ENCODE measurements at regions not wholly inside any gene's neighbourhood (a gene's known extent, or its start where the extent isn't known, plus 50 kb on each side); places are given as distances from the start of the nearest gene placed in this dataset.

- DNase-seq: peak in 1 of 2 experiments; percentile 50
Measured at GRCh38 chrX:45806410-45807121, 605.9 kb upstream of the DIPK2B start.

- DNase-seq: no peak
Measured at GRCh38 chrX:45804276-45804675, 603.6 kb upstream of the DIPK2B start.

GRCh38 chrX:45803383-45803921 is 602.8 kb upstream of the DIPK2B start:
- peak in 1 of 2 experiments; percentile 50 for DNase-seq

DNA sequence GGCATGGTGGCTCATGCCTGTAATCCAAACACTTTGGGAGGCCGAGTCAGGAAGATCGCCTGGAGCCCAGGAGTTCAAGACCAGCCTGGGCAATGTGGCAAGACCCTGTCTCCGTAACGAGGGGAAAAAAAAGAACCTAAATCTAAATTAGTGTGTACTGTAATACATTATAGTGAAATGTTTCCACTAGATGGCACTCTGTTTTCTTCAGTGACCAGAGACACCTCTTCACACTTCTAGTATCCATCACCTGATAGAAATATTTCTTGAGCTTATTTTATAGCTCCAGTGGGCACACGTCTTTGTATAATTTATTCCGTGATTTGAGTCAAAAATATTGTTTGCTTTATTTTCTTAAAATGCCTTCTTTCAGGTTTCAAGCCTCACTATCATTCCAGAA is 600.9 kb upstream of the DIPK2B start:
- no peak for DNase-seq

DNA sequence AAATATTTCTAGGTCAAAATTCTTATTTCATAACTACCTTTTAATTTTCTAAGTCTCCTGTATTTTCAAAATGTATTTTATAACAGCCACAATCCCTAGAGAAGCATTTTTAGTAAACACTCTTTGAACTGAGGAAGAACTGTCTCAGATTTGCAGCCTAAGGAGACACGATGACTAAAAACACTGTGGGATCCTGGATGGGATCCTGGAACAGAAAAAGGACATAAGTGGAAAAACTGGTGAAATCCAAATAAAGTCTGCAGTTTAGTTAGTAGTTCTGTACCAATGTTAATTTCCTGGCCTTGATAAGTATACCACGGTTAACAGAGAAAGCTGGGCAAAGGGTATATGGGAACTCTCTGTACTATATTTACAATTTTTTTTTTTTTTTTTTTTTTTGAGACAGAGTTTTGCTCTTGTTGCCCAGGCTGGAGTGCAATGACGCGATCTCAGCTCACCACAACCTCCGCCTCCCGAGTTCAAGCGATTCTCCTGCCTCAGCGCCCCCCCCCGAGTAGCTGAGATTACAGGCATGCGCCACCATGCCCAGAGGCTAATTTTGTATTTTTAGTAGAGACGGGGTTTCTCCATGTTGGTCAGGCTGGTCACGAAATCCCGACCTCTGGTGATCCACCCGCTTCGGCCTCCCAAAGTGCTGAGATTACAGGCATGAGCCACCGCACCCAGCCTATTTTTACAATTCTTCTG is 600.2 kb upstream of the DIPK2B start:
- peak in 1 of 2 experiments; percentile 36 for DNase-seq

GRCh38 chrX:45799576-45799975 is 598.9 kb upstream of the DIPK2B start:
- DNase-seq: no peak

- DNase-seq: no peak
Measured at GRCh38 chrX:45795546-45795945, 594.9 kb upstream of the DIPK2B start.

DNA sequence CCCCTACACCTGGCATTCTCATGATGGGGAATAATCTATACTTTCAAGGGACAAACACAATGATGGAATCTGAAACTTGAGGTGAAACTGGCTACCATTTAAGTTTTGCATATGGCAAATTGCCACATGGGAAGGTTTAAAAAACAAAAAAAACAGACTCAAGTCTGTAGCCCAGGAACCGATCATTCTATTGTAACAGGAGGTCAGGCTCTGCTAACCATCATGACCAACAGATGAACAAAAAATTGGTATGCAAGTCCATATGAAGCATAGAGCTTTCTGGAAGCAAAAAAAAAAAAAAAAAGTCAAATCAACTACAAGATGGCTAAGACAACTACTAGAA is 594.3 kb upstream of the DIPK2B start:
- DNase-seq: no peak

DNA sequence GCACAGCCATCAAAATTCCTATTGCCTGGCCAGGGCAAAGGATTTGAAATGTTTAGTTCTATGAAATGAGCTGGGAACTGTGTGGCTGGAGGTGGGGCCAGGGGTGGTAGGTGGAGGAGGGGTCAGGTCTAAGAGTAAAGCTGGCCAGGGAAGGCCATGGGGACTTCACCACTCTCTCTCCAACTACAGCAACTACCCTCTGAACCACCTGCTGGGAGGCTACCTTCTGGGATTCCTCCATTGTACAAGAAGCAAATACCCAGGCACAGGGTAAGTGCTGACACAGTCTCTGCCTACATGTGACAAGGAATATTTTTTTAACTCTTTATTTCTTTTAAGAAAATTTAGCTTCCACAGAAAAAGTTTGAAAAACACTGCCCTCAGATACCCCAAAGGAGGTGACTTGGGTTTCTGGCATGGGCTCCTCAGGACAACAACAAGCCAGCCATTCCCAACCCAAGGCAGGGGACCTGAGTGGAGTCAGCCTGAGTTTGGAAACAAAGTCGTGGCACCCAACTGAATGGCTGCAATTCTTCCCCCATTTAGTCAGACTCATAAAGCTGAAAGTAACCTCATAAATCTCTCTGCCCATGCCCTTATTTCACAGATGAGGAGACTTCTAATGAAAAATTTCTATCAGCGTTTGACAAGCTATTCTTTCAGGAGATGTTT is 593.8 kb upstream of the DIPK2B start:
- no peak for DNase-seq

GRCh38 chrX:45788941-45789348 is 588.3 kb upstream of the DIPK2B start:
- no peak for DNase-seq

DNA sequence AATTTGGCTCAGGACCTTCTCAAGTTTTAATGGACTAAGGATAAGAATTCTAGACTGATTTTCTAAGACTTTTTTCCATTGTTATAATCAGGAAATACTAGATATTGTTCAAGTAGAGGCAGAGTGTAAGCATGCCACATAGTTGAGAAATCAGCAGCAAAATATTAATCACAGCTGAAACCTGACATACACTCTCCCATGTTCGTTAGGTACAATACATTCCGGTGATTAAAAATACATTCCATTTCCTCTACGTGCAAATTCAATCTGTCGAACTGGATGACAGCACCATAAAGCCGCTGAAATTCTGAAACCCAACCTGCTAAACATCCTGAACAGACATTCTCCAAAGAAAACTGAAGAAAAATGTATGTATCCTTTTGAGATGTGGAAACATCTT is 587.6 kb upstream of the DIPK2B start:
- no peak for DNase-seq

- no peak for DNase-seq
Measured at GRCh38 chrX:45784590-45784989, 583.9 kb upstream of the DIPK2B start.

- DNase-seq: no peak
Measured at GRCh38 chrX:45783002-45783401, 582.3 kb upstream of the DIPK2B start.

GRCh38 chrX:45781901-45782553 is 581.4 kb upstream of the DIPK2B start:
- DNase-seq: peak in 1 of 2 experiments; percentile 15

DNA sequence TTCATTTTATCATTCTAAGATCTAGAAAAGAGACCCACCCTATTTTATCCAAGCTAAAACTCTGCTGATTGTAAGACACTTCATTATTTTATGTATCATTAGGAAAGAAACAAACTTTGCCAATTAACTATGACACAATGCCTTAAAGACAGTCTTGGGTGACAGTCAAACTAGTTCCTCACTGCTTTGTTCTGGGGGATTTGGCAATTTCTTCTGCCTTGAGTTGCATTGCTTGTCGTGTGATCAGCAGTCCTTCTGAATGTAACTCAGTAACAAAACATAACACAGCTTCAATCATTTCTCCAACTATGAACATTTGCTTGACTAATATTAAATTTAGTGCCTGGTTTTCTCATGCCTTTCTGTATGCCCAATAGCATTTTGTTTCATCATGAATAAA is 577.9 kb upstream of the DIPK2B start:
- DNase-seq: no peak

GRCh38 chrX:45777366-45777765 is 576.7 kb upstream of the DIPK2B start:
- DNase-seq: no peak

DNA sequence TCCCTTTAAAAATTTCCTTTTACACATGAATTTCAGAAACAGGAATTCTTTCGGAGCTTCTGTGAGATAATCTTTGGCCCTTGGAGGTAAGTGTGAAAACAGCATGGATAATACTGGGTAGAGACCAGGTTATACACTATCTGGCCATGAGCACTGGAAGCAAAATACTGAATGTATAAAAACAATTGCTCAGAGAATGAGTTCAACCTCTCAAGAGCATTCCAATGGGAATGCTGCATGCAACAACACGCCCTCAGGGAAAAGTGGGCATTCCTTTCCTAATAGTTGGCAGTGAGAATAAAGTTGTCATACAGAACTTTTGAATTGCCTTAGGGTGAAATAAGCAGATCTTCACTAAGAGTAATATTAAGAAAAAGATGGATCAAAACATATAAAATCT is 574.8 kb upstream of the DIPK2B start:
- DNase-seq: no peak

DNA sequence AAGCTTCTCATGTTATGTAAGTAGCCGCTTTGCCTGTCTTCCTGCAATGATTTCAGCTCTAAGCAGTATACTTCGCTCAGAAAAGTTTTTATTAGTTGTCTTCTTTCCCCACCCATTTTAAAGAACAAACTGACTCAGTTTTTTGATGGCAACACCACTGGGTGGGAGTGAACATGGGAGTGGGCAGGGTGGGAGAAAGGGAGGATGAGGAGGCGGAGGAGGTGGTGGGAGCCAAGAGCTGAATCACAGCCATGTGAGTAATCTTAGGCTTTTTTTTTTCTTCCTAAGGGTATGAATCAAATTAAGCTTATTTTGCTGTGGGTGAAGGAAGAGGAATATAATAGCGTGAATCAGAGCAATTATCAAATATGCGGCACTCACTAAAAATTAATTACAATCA is 574.3 kb upstream of the DIPK2B start:
- DNase-seq: peak in 1 of 2 experiments; percentile 77

DNA sequence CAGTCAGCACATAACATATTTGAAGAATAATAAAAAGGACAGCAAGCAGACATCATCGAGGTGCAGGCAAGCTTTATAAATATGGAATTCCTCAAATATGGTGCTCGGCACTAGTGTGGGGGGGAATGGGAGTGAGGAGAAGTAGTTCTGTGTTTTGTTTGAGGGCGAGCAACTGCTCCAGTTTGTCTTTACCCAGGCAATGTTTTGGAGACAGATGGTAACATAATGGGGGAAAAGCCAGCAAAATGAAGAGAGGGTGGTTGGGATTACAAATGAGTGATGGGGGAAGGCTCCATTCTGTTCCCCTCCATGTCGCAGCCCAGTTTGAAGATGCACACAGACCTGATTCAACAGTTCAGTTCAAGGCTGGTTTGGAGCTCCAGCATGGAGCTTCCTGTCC is 572.9 kb upstream of the DIPK2B start:
- DNase-seq: no peak

DNA sequence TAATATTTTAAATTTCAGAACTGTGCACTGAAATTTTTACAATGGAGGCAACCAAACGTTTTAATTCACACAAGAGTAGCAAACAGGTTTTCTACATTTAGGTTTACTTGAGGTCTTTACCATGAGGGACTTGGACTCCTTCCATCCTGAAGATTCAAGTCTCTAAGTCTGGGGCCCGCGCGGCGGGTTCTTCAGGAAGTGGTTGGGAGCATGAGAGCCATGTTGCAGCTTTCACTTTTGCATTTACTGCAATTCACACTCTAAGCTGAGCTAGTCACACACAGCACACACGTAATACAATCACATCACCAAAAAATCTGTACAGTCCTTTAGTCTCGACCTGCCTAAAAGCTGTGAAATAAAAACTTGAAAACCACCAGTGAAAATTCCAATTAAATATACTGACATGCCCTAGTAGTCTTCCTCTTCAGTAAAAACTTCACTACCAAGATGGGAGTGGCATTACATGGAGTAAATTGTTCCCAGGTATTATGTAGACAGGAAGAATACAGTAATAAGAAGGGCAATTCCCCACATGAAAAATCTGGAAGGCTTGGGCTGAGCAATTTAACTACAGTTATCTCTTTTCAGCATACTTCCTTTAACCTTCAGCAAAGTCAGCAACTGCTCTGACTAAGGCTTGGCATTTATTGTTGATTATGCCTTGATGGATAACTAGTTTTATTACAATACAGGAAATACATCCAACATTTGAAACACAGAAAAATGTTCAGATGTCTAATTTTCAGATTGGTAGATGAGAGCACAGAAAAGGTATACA is 571.1 kb upstream of the DIPK2B start:
- peak; percentile 30 to 54 for DNase-seq

DNA sequence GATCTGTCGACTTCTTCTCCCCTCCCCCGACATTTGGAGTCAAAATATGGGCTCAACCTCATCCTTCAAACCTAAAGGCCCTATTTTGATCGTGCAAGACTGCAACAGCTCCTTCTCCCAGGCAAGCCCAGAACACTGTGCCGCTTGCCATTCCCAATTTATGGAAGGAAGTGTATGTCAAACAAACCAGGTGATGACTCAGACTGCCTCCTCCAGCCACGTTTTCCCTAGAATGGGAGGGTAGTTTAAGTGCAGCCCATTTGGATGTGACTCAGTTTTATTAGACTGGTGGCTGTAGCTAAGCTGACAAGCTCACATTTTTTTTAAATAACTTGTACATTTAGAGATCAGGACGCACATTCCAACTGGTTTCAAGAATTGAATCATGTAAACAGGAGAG is 570.4 kb upstream of the DIPK2B start:
- DNase-seq: no peak

Measured in stimulated activated CD4-positive, alpha-beta T cell treated with anti-CD3 and anti-CD28 coated beads, Interleukin-4, amount 100 ng/mL, for 4 hours (primary cell).